ENCODE measurements at regions not wholly inside any gene's neighbourhood (a gene's known extent, or its start where the extent isn't known, plus 50 kb on each side); places are given as distances from the start of the nearest gene placed in this dataset.

- TF ChIP-seq ZBTB7A (IDR thresholded peaks at IDR 0.05; ENCODE audit: low read depth) = no peak
- no peak for TF ChIP-seq REST (IDR thresholded peaks at IDR 0.05; ENCODE audit: low read depth)
- no peak for TF ChIP-seq FOXM1 (IDR thresholded peaks at IDR 0.05; ENCODE audit: borderline replicate concordance, low read depth)
- TF ChIP-seq TAF1 (IDR thresholded peaks at IDR 0.05; ENCODE audit: low read depth) = no peak
- no peak for TF ChIP-seq CEBPB (IDR thresholded peaks at IDR 0.05)
- no peak for TF ChIP-seq MAX (IDR thresholded peaks at IDR 0.05)
- no peak for TF ChIP-seq YY1 (IDR thresholded peaks at IDR 0.05; ENCODE audit: low read depth)
- TF ChIP-seq RAD21 (IDR thresholded peaks at IDR 0.05; ENCODE audit: low read depth) = no peak
- no peak for TF ChIP-seq EGR1 (IDR thresholded peaks at IDR 0.05)
- no peak for TF ChIP-seq USF1 (IDR thresholded peaks at IDR 0.05)
- TF ChIP-seq TCF12 (IDR thresholded peaks at IDR 0.05; ENCODE audit: low read depth) = no peak
- no peak for TF ChIP-seq CREB1 (IDR thresholded peaks at IDR 0.05; ENCODE audit: low read depth)
These were observed 253.7 kb upstream of the SORCS1 start for GRCh38 chr10:107418085-107418806.

GRCh38 chr10:107417446-107417845 is 252.9 kb upstream of the SORCS1 start:
- no peak for TF ChIP-seq TEAD4 (IDR thresholded peaks at IDR 0.05)
- TF ChIP-seq TCF12 (IDR thresholded peaks at IDR 0.05; ENCODE audit: low read depth) = no peak
- no peak for TF ChIP-seq EP300 (IDR thresholded peaks at IDR 0.05; ENCODE audit: borderline replicate concordance)
- no peak for TF ChIP-seq CEBPB (IDR thresholded peaks at IDR 0.05)
- TF ChIP-seq RAD21 (IDR thresholded peaks at IDR 0.05; ENCODE audit: low read depth) = no peak
- TF ChIP-seq TAF1 (IDR thresholded peaks at IDR 0.05; ENCODE audit: low read depth) = no peak
- no peak for TF ChIP-seq EGR1 (IDR thresholded peaks at IDR 0.05)

- no peak for TF ChIP-seq FOXM1 (IDR thresholded peaks at IDR 0.05; ENCODE audit: borderline replicate concordance, low read depth)
- TF ChIP-seq MAX (IDR thresholded peaks at IDR 0.05) = no peak
These were observed 250.9 kb upstream of the SORCS1 start for GRCh38 chr10:107415446-107415845.

GRCh38 chr10:107413971-107414370 is 249.5 kb upstream of the SORCS1 start:
- TF ChIP-seq USF1 (IDR thresholded peaks at IDR 0.05) (no peak), MAX (IDR thresholded peaks at IDR 0.05) (no peak), REST (IDR thresholded peaks at IDR 0.05; ENCODE audit: low read depth) (no peak), FOXM1 (IDR thresholded peaks at IDR 0.05; ENCODE audit: borderline replicate concordance, low read depth) (no peak), RAD21 (IDR thresholded peaks at IDR 0.05; ENCODE audit: low read depth) (no peak), YY1 (IDR thresholded peaks at IDR 0.05; ENCODE audit: low read depth) (no peak), TCF12 (IDR thresholded peaks at IDR 0.05; ENCODE audit: low read depth) (no peak), EP300 (IDR thresholded peaks at IDR 0.05; ENCODE audit: borderline replicate concordance) (no peak), ZBTB7A (IDR thresholded peaks at IDR 0.05; ENCODE audit: low read depth) (no peak), EGR1 (IDR thresholded peaks at IDR 0.05) (no peak), TAF1 (IDR thresholded peaks at IDR 0.05; ENCODE audit: low read depth) (no peak), NFIC (IDR thresholded peaks at IDR 0.05) (no peak), TEAD4 (IDR thresholded peaks at IDR 0.05) (no peak), CREB1 (IDR thresholded peaks at IDR 0.05; ENCODE audit: low read depth) (no peak), CEBPB (IDR thresholded peaks at IDR 0.05) (no peak)

- no peak for TF ChIP-seq MAX (IDR thresholded peaks at IDR 0.05)
- TF ChIP-seq TEAD4 (IDR thresholded peaks at IDR 0.05) = no peak
- TF ChIP-seq EGR1 (IDR thresholded peaks at IDR 0.05) = no peak
- no peak for TF ChIP-seq TCF12 (IDR thresholded peaks at IDR 0.05; ENCODE audit: low read depth)
- TF ChIP-seq TAF1 (IDR thresholded peaks at IDR 0.05; ENCODE audit: low read depth) = no peak
- no peak for TF ChIP-seq ZBTB7A (IDR thresholded peaks at IDR 0.05; ENCODE audit: low read depth)
- TF ChIP-seq USF1 (IDR thresholded peaks at IDR 0.05) = no peak
- TF ChIP-seq RAD21 (IDR thresholded peaks at IDR 0.05; ENCODE audit: low read depth) = no peak
- no peak for TF ChIP-seq FOXM1 (IDR thresholded peaks at IDR 0.05; ENCODE audit: borderline replicate concordance, low read depth)
- no peak for TF ChIP-seq NFIC (IDR thresholded peaks at IDR 0.05)
These were observed 245.0 kb upstream of the SORCS1 start for GRCh38 chr10:107409522-107409921.

All from Ishikawa (cell line).